RWPE2 (cell line): ENCODE measurements at regions not wholly inside any gene's neighbourhood (a gene's known extent, or its start where the extent isn't known, plus 50 kb on each side); places are given as distances from the start of the nearest gene placed in this dataset.

Source experiments
- ATAC-seq: fragments of 200-7000 bp; cut with Tn5 transposase; 3 replicates; pipeline ENCODE4 v1.9.1; 2021; ENCODE audit warnings: low read depth
- DNase-seq: peaks from one replicate; pipeline ENCODE4 v3.0.0-alpha.2; 2020; ENCODE audit warnings: low spot score
- H3K27ac ChIP-seq: fragments of 450-650 bp; 2 replicates; pipeline ENCODE4 v1.5.1; 2017; ENCODE audit warnings: mild to moderate bottlenecking; ENCODE audit not compliant: poor library complexity, severe bottlenecking
- H3K27me3 ChIP-seq: fragments of 250-450 bp; sonication (Bioruptor Pico); 2 replicates; pipeline ENCODE4 v1.5.1; 2021; ENCODE audit warnings: mild to moderate bottlenecking, moderate library complexity; ENCODE audit not compliant: insufficient read depth, poor library complexity, severe bottlenecking
- H3K36me3 ChIP-seq: fragments of 250-450 bp; sonication (Bioruptor Pico); 2 replicates; pipeline ENCODE4 v1.5.1; 2020; ENCODE audit warnings: low read depth, mild to moderate bottlenecking, moderate library complexity
- H3K4me1 ChIP-seq: fragments of 250-450 bp; sonication (Bioruptor Pico); 2 replicates; pipeline ENCODE4 v1.5.1; 2021; ENCODE audit warnings: mild to moderate bottlenecking, moderate library complexity; ENCODE audit not compliant: insufficient read depth, poor library complexity, severe bottlenecking
- H3K4me3 ChIP-seq: fragments of 250-450 bp; sonication (Bioruptor Pico); 2 replicates; pipeline ENCODE4 v1.5.1; 2021; ENCODE audit warnings: mild to moderate bottlenecking, moderate library complexity; ENCODE audit not compliant: severe bottlenecking
- H3K9me3 ChIP-seq: fragments of 250-450 bp; sonication (Bioruptor Pico); 2 replicates; pipeline ENCODE4 v1.5.1; 2021; ENCODE audit warnings: mild to moderate bottlenecking, moderate library complexity; ENCODE audit not compliant: severe bottlenecking
- TF ChIP-seq, protein P1 (sequence below): fragments of 450-650 bp; IDR thresholded peaks from one replicate; pipeline ENCODE4 v1.5.1; 2017; ENCODE audit warnings: mild to moderate bottlenecking, moderate library complexity; ENCODE audit not compliant: poor library complexity, severe bottlenecking

DNA sequence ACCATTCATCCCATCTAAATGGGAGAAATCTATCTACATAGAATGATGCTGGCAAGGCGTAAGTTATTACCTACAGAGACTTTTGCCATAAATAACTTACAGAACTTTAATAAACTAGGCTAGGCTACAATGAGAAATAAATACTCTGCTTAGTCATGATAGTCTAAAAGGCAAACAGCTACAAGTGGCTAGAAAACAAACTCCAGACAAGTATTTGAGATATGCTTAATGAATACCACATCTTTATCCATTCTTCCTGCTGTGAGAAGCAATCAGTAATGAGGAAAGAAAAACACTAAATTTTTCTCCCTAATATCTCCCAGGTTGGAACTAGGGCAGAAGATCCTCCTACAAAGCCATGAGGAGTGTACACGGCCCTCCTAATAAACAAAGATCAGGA lies 187.0 kb upstream of the OLFM3 start:
- H3K36me3 ChIP-seq = no peaks in the 10 kb centered on the region
- peaks cover 4% of the 10 kb centered on the region for H3K27me3 ChIP-seq
- no peaks in the 10 kb centered on the region for H3K9me3 ChIP-seq
- DNase-seq (no peak), ATAC-seq (no peak)
- TF ChIP-seq, protein P1, sequence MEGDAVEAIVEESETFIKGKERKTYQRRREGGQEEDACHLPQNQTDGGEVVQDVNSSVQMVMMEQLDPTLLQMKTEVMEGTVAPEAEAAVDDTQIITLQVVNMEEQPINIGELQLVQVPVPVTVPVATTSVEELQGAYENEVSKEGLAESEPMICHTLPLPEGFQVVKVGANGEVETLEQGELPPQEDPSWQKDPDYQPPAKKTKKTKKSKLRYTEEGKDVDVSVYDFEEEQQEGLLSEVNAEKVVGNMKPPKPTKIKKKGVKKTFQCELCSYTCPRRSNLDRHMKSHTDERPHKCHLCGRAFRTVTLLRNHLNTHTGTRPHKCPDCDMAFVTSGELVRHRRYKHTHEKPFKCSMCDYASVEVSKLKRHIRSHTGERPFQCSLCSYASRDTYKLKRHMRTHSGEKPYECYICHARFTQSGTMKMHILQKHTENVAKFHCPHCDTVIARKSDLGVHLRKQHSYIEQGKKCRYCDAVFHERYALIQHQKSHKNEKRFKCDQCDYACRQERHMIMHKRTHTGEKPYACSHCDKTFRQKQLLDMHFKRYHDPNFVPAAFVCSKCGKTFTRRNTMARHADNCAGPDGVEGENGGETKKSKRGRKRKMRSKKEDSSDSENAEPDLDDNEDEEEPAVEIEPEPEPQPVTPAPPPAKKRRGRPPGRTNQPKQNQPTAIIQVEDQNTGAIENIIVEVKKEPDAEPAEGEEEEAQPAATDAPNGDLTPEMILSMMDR = no peak
- H3K4me3 ChIP-seq = no peak overlapping the region
- no peak overlapping the region for H3K27ac ChIP-seq
- no peaks in the 10 kb centered on the region for H3K4me1 ChIP-seq

DNA sequence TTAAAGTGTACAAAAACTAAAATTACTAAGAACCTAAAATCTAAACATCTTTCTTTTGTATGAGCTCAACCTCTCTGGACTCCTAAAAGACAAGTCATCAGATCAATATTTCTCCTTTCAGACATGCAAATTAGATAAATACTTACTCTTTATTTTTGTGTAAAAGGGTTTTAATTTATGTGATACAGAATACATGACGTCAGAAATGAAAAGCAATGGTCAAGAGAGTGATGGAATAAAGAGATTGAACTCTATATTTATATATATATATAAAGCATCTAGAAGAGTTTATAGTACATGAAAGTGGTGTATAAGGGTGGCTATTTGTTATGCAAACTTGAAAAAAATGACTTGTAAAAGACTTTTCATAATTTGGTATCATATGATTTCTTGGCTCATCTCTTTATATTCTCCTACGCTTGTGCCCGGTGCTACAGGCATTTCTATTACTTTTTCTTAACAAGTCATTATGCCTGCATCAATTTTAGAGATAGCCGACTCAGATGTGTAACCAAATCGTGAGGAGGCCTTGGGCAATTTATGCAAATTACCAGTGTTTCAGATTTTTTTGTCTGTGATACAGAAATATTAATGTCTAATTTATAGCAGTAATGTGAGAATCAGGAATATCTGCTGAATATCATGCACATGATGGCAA lies 186.0 kb upstream of the OLFM3 start:
- Histone ChIP-seq H3K9me3 (no peaks in the 10 kb centered on the region), H3K36me3 (no peaks in the 10 kb centered on the region), H3K27me3 (peaks cover 4% of the 10 kb centered on the region), H3K4me1 (no peaks in the 10 kb centered on the region), H3K4me3 (no peak overlapping the region), H3K27ac (no peak overlapping the region)
- TF ChIP-seq, protein P1 = no peak
- ATAC-seq = no peak
- DNase-seq = no peak

DNA sequence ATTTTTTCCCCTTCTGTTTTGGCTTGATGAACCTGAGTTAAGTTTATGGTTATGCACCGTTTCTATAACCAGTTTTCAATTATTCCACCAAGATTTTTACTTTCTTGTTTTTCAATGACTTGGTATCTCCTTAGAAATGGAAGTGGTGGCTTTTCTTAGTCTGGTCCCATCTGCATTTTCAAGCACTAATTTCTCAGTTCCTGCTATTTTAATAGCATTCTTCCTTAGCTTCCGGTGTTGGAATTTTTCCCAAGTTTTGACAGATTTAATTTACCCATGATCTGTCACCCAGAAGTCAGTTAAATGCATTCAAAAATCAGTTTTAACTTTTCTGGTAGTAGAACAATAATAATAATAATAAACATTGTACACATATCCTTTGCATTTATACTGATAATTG lies 184.6 kb upstream of the OLFM3 start:
- H3K36me3 ChIP-seq = no peaks in the 10 kb centered on the region
- H3K27ac ChIP-seq = no peak overlapping the region
- no peak overlapping the region for H3K4me3 ChIP-seq
- no peaks in the 10 kb centered on the region for H3K9me3 ChIP-seq
- H3K27me3 ChIP-seq = peaks cover 4% of the 10 kb centered on the region
- ATAC-seq (no peak), DNase-seq (no peak)
- TF ChIP-seq, protein P1 = no peak
- no peaks in the 10 kb centered on the region for H3K4me1 ChIP-seq

DNA sequence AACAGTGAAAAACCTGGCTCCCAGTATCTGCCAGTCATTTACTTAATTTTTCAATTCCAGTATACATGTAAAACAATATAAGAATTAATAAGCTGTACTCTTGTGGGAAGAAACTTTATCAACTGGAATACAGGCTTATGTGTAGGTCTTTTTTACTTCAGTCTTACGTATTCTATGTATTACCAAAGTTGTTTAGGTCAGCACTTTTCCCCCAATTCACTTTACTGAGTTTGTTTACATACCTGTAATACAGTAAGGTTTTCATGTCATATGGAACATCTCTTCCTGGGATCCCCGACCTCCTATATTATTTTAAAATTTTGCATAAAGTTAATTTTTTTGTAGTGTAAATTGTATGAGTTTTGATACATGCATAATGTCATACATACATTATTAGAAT lies 181.8 kb upstream of the OLFM3 start:
- Histone ChIP-seq H3K27me3 (peaks cover 4% of the 10 kb centered on the region), H3K36me3 (no peaks in the 10 kb centered on the region), H3K4me3 (no peak overlapping the region), H3K4me1 (no peaks in the 10 kb centered on the region), H3K27ac (no peak overlapping the region), H3K9me3 (no peaks in the 10 kb centered on the region)
- TF ChIP-seq, protein P1 = no peak
- DNase-seq = no peak
- no peak for ATAC-seq

DNA sequence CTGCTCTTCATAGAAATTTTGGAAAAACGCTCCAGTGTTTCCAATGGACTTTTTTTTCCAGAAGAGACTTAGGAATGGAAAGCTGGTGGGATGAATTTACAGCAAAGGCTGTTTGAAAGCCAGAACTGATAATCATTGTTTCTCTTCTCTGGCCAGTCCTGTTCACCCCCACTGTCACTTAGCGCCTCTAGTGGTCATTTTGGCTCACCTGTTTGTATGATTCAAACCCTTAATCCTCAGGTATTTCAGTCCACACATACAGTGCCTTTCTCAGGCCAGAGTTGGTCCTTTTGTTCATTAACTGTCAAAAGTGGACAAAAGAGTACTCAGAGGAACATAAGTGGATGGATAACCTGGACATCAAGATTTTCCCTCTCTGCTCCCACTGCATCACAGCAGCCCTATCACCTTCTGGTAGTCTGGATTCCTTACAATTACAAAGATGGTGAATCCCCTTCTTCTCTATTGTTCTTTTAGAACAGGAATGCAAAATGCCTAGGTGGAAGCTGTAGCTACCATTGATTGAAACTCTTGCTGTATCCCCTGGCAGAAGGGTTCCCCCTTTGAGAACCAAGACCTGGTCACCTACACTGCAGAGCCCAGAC lies 177.6 kb upstream of the OLFM3 start:
- TF ChIP-seq, protein P1 = peak; percentile 59
- Histone ChIP-seq H3K4me1 (no peaks in the 10 kb centered on the region), H3K36me3 (no peaks in the 10 kb centered on the region), H3K9me3 (no peaks in the 10 kb centered on the region), H3K4me3 (no peak overlapping the region), H3K27me3 (no peaks in the 10 kb centered on the region), H3K27ac (no peak overlapping the region)
- peak; percentile 49; the same call in 1 of the 3 replicates for ATAC-seq
- DNase-seq = no peak
